ENCODE measurements at regions not wholly inside any gene's neighbourhood (a gene's known extent, or its start where the extent isn't known, plus 50 kb on each side); places are given as distances from the start of the nearest gene placed in this dataset.

DNA sequence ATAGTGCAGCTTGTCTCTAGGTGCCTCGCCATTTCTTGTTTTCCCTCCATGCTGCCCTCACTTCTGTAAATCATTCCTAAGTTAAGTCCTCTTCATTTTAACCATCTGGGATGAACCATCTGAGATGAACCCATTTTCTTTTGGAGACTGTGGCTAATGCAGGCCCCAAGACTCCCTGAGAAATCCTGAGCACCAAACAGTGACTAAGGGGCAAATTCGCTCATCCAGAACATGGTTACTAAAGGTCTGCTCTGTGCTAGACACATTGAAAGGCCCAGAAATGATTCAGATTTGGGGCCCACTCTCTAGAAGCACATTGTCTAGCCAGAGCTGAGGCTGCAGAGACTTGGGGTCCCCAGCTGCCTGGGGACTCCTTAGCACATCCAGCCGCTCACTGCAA is 151.9 kb upstream of the CTTNBP2NL start:
- ChIA-PET POLR2A (no interaction called here), CTCF (interaction anchor here (0.9 kb wide), 1 partner anchor 11 kb away, joined by 3 read pairs; no protein-coding TSS in a partner anchor)
- intact Hi-C loops (cut with micrococcal nuclease): no loop called here
- no peak overlapping the region for H3K27ac Mint-ChIP-seq
- peaks cover 12% of the 10 kb centered on the region for H3K27me3 Mint-ChIP-seq
- Histone ChIP-seq H3K27me3 (replicated peaks in 1 of 4; ENCODE audit: control extremely low read depth in 1 of 4, control insufficient read depth in 3 of 4, insufficient read depth in 4 of 4, low read length in 3 of 4) (no peaks in the 10 kb centered on the region), H2AFZ (ENCODE audit: insufficient read depth, low read depth, low read length, poor library complexity, severe bottlenecking) (no peak overlapping the region), H3K9me3 (ENCODE audit: control extremely low read depth in 1 of 3, control insufficient read depth in 2 of 3, insufficient read depth in 1 of 3, low read length in 2 of 3) (no peaks in the 10 kb centered on the region), H3K27ac (ENCODE audit: low read length in 2 of 2) (no peak overlapping the region), H3K9ac (ENCODE audit: low read length) (no peak overlapping the region), H3K36me3 (replicated peaks in 1 of 2; ENCODE audit: control extremely low read depth in 1 of 2, control insufficient read depth in 1 of 2, extremely low read depth in 1 of 2, insufficient read depth in 2 of 2, low read length in 1 of 2) (no peaks in the 10 kb centered on the region), H3K4me2 (replicated peaks; ENCODE audit: low read depth, low read length, poor library complexity, severe bottlenecking) (no peak overlapping the region), H3K4me1 (ENCODE audit: control insufficient read depth in 2 of 2, insufficient read depth in 2 of 2, low read length in 2 of 2) (no peaks in the 10 kb centered on the region), H3K79me2 (ENCODE audit: control insufficient read depth, insufficient read depth, low read length) (no peaks in the 10 kb centered on the region), H4K20me1 (ENCODE audit: control insufficient read depth, insufficient read depth, low read length, poor library complexity, severe bottlenecking) (no peaks in the 10 kb centered on the region), H3K4me3 (ENCODE audit: control extremely low read depth in 1 of 5, extremely low read depth in 1 of 5, insufficient read depth in 1 of 5, low read depth in 2 of 5, low read length in 4 of 5) (no peak overlapping the region)
- ATAC-seq (ENCODE audit: low read depth) (no peak), DNase-seq (no peak)
- no peak overlapping the region for H3K4me3 Mint-ChIP-seq
- no peaks in the 10 kb centered on the region for H3K4me1 Mint-ChIP-seq
- TF ChIP-seq, protein P1, sequence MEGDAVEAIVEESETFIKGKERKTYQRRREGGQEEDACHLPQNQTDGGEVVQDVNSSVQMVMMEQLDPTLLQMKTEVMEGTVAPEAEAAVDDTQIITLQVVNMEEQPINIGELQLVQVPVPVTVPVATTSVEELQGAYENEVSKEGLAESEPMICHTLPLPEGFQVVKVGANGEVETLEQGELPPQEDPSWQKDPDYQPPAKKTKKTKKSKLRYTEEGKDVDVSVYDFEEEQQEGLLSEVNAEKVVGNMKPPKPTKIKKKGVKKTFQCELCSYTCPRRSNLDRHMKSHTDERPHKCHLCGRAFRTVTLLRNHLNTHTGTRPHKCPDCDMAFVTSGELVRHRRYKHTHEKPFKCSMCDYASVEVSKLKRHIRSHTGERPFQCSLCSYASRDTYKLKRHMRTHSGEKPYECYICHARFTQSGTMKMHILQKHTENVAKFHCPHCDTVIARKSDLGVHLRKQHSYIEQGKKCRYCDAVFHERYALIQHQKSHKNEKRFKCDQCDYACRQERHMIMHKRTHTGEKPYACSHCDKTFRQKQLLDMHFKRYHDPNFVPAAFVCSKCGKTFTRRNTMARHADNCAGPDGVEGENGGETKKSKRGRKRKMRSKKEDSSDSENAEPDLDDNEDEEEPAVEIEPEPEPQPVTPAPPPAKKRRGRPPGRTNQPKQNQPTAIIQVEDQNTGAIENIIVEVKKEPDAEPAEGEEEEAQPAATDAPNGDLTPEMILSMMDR (IDR thresholded peaks at IDR 0.05): no peak
- no peaks in the 10 kb centered on the region for H3K9me3 Mint-ChIP-seq (ENCODE audit: insufficient read depth)
- WGBS (ENCODE audit: insufficient coverage): 97% methylated on average over 3 of the region's 3 CpGs

DNA sequence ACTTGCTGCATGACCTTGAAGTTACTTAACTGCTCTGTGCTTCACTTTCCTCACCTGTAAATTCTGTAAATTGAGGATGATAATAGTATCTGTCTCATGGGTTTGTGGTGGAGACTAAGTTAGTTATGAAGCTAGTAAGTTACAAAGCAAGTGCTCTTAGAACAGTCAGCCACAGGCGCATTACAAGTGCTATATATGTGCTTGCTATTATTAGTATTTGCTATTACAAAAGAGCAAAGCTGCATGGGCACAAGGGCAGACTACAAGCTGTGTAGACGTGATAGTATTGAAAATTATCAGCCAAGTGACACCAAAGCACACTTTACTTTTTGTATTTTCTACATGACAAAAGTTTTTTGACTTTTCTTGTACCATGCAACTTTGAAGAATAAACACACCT is 150.9 kb upstream of the CTTNBP2NL start:
- CTCF ChIA-PET: no interaction called here
- Histone ChIP-seq H3K4me1 (ENCODE audit: control insufficient read depth in 2 of 2, insufficient read depth in 2 of 2, low read length in 2 of 2) (no peaks in the 10 kb centered on the region), H3K27me3 (replicated peaks in 1 of 4; ENCODE audit: control extremely low read depth in 1 of 4, control insufficient read depth in 3 of 4, insufficient read depth in 4 of 4, low read length in 3 of 4) (no peaks in the 10 kb centered on the region), H3K36me3 (replicated peaks in 1 of 2; ENCODE audit: control extremely low read depth in 1 of 2, control insufficient read depth in 1 of 2, extremely low read depth in 1 of 2, insufficient read depth in 2 of 2, low read length in 1 of 2) (no peaks in the 10 kb centered on the region), H3K79me2 (ENCODE audit: control insufficient read depth, insufficient read depth, low read length) (no peaks in the 10 kb centered on the region), H3K27ac (ENCODE audit: low read length in 2 of 2) (no peak overlapping the region), H3K9ac (ENCODE audit: low read length) (no peak overlapping the region), H4K20me1 (ENCODE audit: control insufficient read depth, insufficient read depth, low read length, poor library complexity, severe bottlenecking) (no peaks in the 10 kb centered on the region), H3K4me3 (ENCODE audit: control extremely low read depth in 1 of 5, extremely low read depth in 1 of 5, insufficient read depth in 1 of 5, low read depth in 2 of 5, low read length in 4 of 5) (no peak overlapping the region), H2AFZ (ENCODE audit: insufficient read depth, low read depth, low read length, poor library complexity, severe bottlenecking) (no peak overlapping the region), H3K9me3 (ENCODE audit: control extremely low read depth in 1 of 3, control insufficient read depth in 2 of 3, insufficient read depth in 1 of 3, low read length in 2 of 3) (no peaks in the 10 kb centered on the region), H3K4me2 (replicated peaks; ENCODE audit: low read depth, low read length, poor library complexity, severe bottlenecking) (no peak overlapping the region)
- no peak overlapping the region for H3K4me3 Mint-ChIP-seq
- intact Hi-C loops (cut with micrococcal nuclease): no loop called here
- DNase-seq (no peak), ATAC-seq (ENCODE audit: low read depth) (no peak)
- POLR2A ChIA-PET: no interaction called here
- peaks cover 11% of the 10 kb centered on the region for H3K27me3 Mint-ChIP-seq
- H3K9me3 Mint-ChIP-seq (ENCODE audit: insufficient read depth): no peaks in the 10 kb centered on the region
- H3K4me1 Mint-ChIP-seq: no peaks in the 10 kb centered on the region
- H3K27ac Mint-ChIP-seq: no peak overlapping the region
- WGBS (ENCODE audit: insufficient coverage): no CpG with 5 or more reads among the region's 2 CpGs
- TF ChIP-seq, protein P1 (IDR thresholded peaks at IDR 0.05): no peak
- TF ChIP-seq EZH2 (IDR thresholded peaks at IDR 0.05; ENCODE audit: borderline replicate concordance, insufficient read depth, low read depth, low read length, poor library complexity, severe bottlenecking): no peak
